HG02763 (cell line): ENCODE measurements at regions not wholly inside any gene's neighbourhood (a gene's known extent, or its start where the extent isn't known, plus 50 kb on each side); places are given as distances from the start of the nearest gene placed in this dataset.
A peak's percentile ranks its signal among the peaks of the same experiment; 100 is the strongest.

Source experiments
- ATAC-seq: cut with Tn5 transposase; IDR thresholded peaks from one replicate; pipeline ENCODE4 v1.9.1; 2021; ENCODE audit warnings: mild to moderate bottlenecking, moderate library complexity; ENCODE audit not compliant: unreplicated experiment

DNA sequence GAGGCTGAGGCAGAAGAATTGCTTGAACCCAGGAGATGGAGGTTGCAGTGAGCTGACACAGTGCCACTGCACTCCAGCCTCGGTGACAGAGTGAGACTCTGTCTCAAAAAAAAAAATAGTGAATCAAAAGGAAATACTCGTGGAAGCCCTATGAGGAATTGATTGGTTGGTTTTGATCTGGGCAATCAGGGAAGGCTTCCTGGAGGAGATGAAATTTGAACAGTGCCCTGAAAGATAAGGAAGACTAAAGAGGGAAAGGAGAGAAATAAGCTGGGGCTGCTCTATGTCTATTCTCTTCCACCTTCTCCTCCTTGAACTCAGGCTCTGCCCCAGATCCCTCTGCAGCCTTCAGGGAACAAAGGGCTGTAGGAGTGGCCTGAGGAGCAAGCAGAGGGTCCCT is 54.1 kb downstream of the IRF2BPL start:
- no peak for ATAC-seq

DNA sequence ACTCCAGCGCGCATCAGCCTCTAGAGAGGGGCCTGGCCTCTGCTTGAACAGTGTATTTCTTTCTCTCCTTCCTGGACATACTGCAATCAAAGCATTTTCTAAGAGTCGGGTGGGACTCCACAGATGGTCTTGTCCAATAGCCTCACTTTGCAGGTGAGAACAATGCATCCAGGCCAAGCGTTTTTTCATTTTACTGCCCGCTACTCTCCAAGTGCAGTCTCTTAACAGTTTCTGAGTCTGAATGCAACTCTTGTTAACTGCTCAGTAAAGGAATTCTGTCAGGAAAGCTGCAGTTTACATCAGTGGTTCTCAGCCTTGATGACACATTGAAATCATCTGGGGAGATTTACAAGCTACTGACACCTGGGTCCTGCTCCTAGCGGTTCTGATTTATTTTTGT is 57.0 kb downstream of the IRF2BPL start:
- no peak for ATAC-seq

DNA sequence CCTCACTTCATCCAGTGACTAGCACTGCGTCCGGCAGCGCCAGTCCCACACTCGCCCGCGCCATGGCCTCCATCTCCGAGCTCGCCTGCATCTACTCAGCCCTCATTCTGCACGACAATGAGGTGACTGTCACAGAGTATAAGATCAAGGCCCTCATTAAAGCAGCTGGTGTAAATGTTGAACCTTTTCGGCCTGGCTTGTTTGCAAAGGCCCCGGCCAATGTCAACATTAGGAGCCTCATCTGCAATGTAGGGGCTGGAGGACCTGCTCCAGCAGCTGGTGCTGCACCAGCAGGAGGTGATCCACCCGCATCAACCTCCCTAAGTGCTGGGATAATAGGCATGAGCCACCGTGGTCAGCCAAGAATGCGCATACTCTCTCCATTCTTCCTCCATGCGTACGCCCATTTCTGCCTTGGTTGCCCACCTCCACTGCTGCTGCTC is 59.9 kb downstream of the IRF2BPL start:
- no peak for ATAC-seq

- ATAC-seq, result no peak
These were observed 60.7 kb downstream of the IRF2BPL start for GRCh38 chr14:76967788-76968187.

DNA sequence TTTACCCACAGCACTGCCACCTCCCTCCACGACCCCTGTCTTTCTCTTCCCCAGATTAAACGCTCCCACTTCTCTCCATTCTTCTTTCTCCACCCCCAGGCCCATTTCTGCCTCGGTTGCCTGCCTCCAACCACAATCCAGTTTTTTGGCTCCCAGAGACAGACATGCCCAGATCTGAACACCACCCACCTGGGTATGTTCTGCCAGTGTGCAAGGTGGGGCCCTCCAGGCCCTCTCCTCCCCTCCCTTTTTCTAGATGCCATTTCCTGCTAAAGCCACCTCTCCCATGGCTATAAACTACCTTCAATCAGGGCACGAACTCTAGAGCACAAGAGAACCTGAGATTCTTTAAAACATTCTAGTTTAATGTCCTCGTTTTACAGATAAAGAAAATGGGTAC is 63.3 kb downstream of the IRF2BPL start:
- ATAC-seq, result no peak

- ATAC-seq, result no peak
These were observed 63.8 kb downstream of the IRF2BPL start for GRCh38 chr14:76964695-76965094.

GRCh38 chr14:76963372-76963771 is 65.1 kb downstream of the IRF2BPL start:
- ATAC-seq, result no peak

DNA sequence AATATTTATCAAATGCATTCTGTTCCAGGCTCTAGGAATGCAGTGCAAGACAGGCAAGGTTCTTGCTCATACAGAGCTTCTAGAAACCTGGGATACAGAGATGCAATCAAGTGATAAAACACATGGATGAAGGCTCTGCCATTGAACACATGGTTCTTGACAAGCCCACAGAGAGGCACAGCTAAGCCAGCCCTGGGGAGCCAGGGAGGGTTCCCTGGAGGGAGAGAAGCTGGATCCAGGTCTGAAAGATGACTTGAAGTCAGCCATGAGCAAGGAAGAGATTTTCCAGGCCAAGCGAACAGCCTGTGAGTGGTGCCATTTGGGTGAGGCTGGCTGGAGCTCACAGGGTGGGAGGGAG is 66.2 kb downstream of the IRF2BPL start:
- ATAC-seq, result no peak

DNA sequence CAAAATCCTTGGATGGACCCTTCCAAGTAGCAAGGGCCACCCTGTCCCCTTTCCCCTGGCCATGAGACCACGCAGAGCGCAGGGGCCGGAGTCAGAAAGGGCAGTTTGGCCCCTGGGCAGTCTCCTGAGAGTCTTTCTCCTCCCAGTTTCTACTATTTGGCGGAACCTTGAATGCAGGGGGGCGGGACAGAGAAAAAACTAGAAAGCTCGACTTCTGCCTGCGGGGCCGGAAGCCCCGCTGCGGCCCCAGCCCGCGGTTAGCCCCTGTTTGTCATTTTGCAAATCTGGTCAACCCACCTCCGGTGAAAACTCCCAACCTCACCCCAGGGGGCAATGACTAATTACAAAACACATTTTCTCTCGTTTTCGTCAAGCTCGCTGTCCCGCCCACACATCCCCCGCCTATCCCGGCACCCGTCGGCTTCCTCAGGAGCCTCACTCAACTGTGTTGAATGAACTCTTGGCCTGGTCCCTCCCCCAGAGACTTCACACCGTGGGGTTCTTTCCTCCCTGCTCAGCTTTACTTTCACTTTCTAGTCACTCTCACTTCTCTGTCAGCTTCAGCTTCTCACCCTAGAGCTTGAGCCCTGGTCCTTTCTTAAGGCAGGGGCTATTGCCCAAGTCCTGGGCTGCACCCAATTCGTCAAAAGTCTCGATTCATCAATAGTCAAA is 66.7 kb downstream of the IRF2BPL start:
- ATAC-seq, result peak; percentile 69

GRCh38 chr14:76958980-76959710 is 69.4 kb downstream of the IRF2BPL start:
- peak; percentile 24 for ATAC-seq

DNA sequence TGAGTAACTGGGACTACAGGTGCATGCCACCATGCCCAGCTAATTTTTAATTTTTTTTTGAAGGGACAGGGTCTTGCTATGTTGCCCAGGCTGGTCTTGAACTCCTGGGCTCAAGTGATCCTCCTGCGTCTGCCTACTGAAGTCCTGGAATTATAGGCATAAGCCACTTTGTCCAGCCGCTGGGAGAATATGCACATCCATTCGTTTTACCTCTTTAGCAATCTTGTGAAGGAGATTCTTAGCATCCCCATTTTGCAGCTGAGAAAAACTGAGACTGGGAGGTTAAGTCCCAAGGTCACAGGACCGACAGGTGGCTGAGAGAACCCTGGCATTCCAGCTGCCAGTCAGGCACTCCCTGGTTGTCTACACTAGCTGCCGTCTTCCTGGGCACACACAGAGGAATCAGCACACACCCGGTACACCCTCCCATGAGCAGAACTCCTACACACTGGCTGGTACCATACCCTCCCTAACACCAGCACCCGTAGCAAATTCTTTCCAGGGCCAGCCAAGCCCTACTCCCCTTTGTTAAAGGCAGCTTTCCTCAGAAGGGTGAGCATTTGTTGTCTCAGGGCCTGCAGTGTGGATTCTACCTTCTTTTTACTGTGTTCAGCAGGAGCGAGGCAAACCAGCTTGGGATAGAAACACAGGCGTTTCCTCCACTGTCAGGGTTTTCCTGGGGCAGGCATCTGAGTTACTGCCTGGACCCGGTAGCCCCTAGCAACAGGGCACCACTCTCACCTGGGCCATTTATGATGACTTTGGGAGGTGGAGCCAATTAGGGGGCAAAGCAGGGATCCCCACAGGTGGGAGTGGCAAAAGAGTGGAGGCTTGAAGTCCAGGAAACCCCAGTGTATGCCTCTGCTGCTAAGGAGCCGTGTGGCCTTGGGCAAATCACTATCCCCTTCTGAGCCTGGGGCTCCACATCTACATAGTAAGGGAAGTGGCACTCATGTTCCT is 70.2 kb downstream of the IRF2BPL start:
- ATAC-seq, result no peak

- ATAC-seq, result no peak
These were observed 71.2 kb downstream of the IRF2BPL start for GRCh38 chr14:76957224-76957891.

DNA sequence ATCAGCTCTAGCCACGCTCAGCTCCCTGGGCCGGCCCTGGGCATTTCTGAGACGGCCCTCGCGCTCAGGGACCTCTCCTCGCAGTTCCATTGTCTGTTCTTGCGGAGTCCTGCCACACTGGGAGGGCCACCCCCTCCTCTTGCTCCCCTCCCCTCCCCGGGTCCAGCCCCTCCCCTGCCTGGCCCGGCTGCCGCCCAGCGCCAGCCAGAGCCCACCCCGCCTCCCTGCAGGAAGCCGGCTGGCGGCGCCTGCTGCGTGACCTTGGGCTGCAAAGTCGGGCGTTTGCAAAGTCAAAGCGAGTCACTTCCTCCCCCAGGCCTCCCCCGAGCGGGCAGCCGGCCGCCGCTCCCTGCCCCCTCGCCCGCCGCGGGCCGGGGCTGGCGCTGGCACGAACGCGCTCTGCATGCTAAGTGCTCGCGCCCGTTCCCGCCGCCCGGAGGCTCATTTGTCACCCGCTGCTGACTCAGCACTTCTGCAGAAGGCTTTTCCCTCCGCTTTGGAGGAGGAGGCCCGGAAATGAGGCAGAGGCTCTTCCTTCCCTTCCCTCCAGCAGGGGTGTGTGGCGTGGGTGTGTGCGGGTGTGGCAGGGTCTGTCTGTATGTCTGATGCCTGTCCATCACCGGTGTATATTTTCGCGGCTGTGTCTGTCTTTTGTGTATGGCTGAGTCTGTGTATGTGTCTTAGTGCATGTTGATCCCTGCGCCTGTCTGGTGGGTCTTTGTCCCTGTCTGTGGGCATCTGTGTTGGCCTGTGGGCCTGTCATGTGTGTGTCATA is 72.0 kb downstream of the IRF2BPL start:
- peak; percentile 24 for ATAC-seq

DNA sequence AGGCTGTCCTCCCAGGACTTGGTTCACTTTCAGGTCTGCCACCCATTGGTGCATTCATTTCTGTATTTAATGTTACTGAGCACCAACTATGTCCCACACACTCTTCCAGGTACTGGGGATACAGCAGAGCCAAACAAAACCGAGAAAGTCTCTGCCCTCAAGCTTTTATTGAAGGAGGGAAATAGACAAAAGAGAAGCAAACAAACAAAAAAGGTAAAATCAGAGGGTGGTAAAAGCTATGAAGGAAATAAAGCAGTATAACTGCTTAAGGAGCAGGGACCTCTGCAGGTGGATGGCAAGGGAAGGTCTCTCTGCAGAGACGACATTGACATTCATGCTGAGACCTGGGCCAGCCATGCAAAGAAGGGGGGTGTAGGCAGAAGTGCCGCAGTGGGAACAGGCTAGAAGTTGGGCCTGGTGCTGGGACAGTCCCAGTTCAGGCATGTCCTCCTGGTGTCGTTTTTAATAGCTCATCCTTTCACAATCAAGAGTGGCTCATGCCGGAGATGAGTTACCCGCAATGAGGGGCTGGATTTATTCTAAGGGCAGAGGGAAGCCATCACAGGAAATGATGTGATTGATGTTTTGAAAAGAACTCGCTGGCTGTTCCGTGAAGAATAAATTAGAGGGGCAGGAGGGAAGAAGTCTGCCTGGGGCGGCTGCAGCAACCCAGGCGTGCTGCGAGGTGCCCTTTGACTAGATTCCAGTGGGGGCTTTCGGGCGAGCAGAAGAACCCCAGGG is 72.8 kb downstream of the IRF2BPL start:
- peak; percentile 22 for ATAC-seq

GRCh38 chr14:76954394-76955190 is 73.9 kb downstream of the IRF2BPL start:
- no peak for ATAC-seq

GRCh38 chr14:76953311-76953945 is 75.1 kb downstream of the IRF2BPL start:
- no peak for ATAC-seq

DNA sequence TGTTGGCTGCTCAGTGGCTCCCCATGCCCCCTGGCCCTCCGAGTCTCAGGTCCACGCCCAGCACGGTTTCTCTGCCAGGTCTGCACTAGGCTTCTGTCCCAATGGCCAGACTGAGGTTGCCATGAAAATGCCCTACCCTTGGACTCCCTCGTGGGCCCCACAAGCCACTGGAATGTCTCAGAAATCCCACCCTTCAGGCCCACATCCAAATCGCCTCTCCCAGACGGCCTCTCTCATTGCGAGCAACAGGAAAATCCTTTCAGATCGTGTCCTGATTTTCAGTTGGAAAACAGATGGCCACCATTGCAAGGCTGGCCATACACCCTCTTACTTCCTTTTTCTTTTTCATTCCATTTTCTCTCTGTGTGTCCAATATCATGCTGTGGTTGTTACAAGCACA is 77.3 kb downstream of the IRF2BPL start:
- ATAC-seq, result no peak
